ENCODE measurements at regions not wholly inside any gene's neighbourhood (a gene's known extent, or its start where the extent isn't known, plus 50 kb on each side); places are given as distances from the start of the nearest gene placed in this dataset.

GRCh38 chr11:134475951-134476350 is 63.9 kb upstream of the B3GAT1 start:
- Histone ChIP-seq H3K27me3 (ENCODE audit: control insufficient read depth in 2 of 2, insufficient read depth in 2 of 2, low read length in 2 of 2) (peaks cover 12 to 50% of the 10 kb centered on the region in 2 experiments; a peak in 4 of 5 replicates), H3K36me3 (ENCODE audit: control insufficient read depth, insufficient read depth, low read length) (no peaks in the 10 kb centered on the region), H4K20me1 (replicated peaks; ENCODE audit: control insufficient read depth, insufficient read depth, low read length) (no peaks in the 10 kb centered on the region), H3K79me2 (ENCODE audit: control insufficient read depth, insufficient read depth, low read length) (no peaks in the 10 kb centered on the region), H3K4me3 (no peak overlapping the region), H2AFZ (ENCODE audit: low read depth, low read length) (no peak overlapping the region), H3K9ac (ENCODE audit: insufficient read depth in 1 of 2, low read depth in 2 of 2, low read length in 2 of 2) (no peak overlapping the region), H3K9me1 (ENCODE audit: control insufficient read depth, insufficient read depth, low read length) (no peaks in the 10 kb centered on the region), H3K4me1 (replicated peaks in 1 of 2; ENCODE audit: control insufficient read depth in 2 of 2, insufficient read depth in 2 of 2, low read length in 2 of 2) (peaks cover 0 to 4% of the 10 kb centered on the region in 2 experiments; a peak in 1 of 5 replicates), H3K27ac (ENCODE audit: extremely low read depth, low read depth, low read length) (no peak overlapping the region), H3K4me2 (ENCODE audit: insufficient read depth, low read length) (no peak overlapping the region), H3K9me3 (replicated peaks; ENCODE audit: control insufficient read depth, insufficient read depth, low read depth, low read length) (no peaks in the 10 kb centered on the region)
- DNase-seq (ENCODE audit: extremely low read depth in 1 of 4, low spot score in 3 of 4), result no peak
- in situ Hi-C loops (cut with MboI) (no loop called here), intact Hi-C loops (cut with micrococcal nuclease) (no loop called here)
- ChIA-PET CTCF (ENCODE audit: low intra/inter-chr PET ratio) (no interaction called here), POLR2A (interaction anchor here (0.6 to 1.3 kb wide), 3 partner anchors 9 to 16 kb away, joined by 3 to 4 read pairs (median 3); no protein-coding TSS in a partner anchor)
- FAIRE-seq, result no peak
- no TSS peak for BruUV-seq (replicated peaks)
- WGBS (ENCODE audit: insufficient coverage, low coverage, missing lambda C conversion rate), result 0% methylated on average over 7 of the region's 7 CpGs
- no peak for ATAC-seq
- TF ChIP-seq COPS2 (conservative IDR thresholded peaks at IDR 0.05) (no peak), SIN3B (IDR thresholded peaks at IDR 0.05; ENCODE audit: low read depth) (no peak), ETV5 (CRISPR knock-in tag; IDR thresholded peaks at IDR 0.05; ENCODE audit: low read depth) (no peak), POLR2B (IDR thresholded peaks at IDR 0.05; ENCODE audit: low read depth, partially characterized antibody) (no peak), KLF1 (tag; IDR thresholded peaks at IDR 0.05) (no peak), ZNF133 (CRISPR knock-in tag; IDR thresholded peaks at IDR 0.05) (no peak), MTA3 (IDR thresholded peaks at IDR 0.05; ENCODE audit: borderline replicate concordance) (no peak), BCLAF1 (IDR thresholded peaks at IDR 0.05; ENCODE audit: borderline replicate concordance in 1 of 2, control insufficient read depth in 1 of 2, low read depth in 2 of 2, low read length in 1 of 2) (no peak), TBP (optimal IDR thresholded peaks at IDR 0.05; ENCODE audit: low read depth, low read length) (no peak), ZNF197 (CRISPR knock-in tag; IDR thresholded peaks at IDR 0.05; ENCODE audit: low read depth) (no peak), HNRNPUL1 (IDR thresholded peaks at IDR 0.05; ENCODE audit: low read length) (no peak), SREBF1 (IDR thresholded peaks at IDR 0.05; ENCODE audit: borderline replicate concordance, low read depth, low read length) (no peak)
- TF ChIP-seq, protein P1, sequence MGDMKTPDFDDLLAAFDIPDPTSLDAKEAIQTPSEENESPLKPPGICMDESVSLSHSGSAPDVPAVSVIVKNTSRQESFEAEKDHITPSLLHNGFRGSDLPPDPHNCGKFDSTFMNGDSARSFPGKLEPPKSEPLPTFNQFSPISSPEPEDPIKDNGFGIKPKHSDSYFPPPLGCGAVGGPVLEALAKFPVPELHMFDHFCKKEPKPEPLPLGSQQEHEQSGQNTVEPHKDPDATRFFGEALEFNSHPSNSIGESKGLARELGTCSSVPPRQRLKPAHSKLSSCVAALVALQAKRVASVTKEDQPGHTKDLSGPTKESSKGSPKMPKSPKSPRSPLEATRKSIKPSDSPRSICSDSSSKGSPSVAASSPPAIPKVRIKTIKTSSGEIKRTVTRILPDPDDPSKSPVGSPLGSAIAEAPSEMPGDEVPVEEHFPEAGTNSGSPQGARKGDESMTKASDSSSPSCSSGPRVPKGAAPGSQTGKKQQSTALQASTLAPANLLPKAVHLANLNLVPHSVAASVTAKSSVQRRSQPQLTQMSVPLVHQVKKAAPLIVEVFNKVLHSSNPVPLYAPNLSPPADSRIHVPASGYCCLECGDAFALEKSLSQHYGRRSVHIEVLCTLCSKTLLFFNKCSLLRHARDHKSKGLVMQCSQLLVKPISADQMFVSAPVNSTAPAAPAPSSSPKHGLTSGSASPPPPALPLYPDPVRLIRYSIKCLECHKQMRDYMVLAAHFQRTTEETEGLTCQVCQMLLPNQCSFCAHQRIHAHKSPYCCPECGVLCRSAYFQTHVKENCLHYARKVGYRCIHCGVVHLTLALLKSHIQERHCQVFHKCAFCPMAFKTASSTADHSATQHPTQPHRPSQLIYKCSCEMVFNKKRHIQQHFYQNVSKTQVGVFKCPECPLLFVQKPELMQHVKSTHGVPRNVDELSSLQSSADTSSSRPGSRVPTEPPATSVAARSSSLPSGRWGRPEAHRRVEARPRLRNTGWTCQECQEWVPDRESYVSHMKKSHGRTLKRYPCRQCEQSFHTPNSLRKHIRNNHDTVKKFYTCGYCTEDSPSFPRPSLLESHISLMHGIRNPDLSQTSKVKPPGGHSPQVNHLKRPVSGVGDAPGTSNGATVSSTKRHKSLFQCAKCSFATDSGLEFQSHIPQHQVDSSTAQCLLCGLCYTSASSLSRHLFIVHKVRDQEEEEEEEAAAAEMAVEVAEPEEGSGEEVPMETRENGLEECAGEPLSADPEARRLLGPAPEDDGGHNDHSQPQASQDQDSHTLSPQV (IDR thresholded peaks at IDR 0.05), result no peak
- TF ChIP-seq, protein P2, sequence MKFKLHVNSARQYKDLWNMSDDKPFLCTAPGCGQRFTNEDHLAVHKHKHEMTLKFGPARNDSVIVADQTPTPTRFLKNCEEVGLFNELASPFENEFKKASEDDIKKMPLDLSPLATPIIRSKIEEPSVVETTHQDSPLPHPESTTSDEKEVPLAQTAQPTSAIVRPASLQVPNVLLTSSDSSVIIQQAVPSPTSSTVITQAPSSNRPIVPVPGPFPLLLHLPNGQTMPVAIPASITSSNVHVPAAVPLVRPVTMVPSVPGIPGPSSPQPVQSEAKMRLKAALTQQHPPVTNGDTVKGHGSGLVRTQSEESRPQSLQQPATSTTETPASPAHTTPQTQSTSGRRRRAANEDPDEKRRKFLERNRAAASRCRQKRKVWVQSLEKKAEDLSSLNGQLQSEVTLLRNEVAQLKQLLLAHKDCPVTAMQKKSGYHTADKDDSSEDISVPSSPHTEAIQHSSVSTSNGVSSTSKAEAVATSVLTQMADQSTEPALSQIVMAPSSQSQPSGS (CRISPR knock-in tag; IDR thresholded peaks at IDR 0.05), result no peak
